ENCODE measurements at regions not wholly inside any gene's neighbourhood (a gene's known extent, or its start where the extent isn't known, plus 50 kb on each side); places are given as distances from the start of the nearest gene placed in this dataset.

DNA sequence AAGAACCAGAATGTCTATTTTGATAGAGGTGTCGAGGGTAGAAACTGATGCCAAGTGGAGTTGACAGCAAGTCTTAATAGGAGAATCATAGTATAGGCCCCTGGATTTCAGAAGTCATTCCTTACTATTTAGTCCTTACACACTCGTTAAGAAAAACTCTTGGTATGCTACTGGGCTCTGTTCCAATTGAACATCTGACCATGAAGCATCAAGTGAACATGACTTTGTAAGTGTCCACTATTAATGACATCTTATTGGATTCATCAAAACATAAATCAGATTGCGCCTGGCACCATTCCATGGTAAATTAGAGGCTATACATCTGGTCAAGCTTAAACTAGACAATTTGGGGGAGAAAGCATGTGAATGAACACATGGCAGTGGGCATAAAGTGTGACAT lies 1056.5 kb upstream of the EDIL3 start:
- no peak for TF ChIP-seq CTCF (IDR thresholded peaks at IDR 0.05)
- TF ChIP-seq EP300 (IDR thresholded peaks at IDR 0.05): no peak
- TF ChIP-seq POLR2A (IDR thresholded peaks at IDR 0.05): no peak
- no peak for TF ChIP-seq POLR2AphosphoS5 (IDR thresholded peaks at IDR 0.05)

Measured in stomach (tissue), 4 donors.